HL-60 (cell line): ENCODE measurements at regions not wholly inside any gene's neighbourhood (a gene's known extent, or its start where the extent isn't known, plus 50 kb on each side); places are given as distances from the start of the nearest gene placed in this dataset.
"Not testable (repeated sequence)": the region's sequence is repeated elsewhere in the genome, so short reads cannot be mapped to it uniquely, and the experiment has no call there.

Source experiments
- DNase-seq, 2 experiments: peaks; one replicate each; pipeline ENCODE4 v3.0.0-alpha.2; 2010 to 2020; ENCODE audit warnings: low read depth in 1 of 2, low spot score in 1 of 2
- H3K27ac ChIP-seq: fragments of 250-450 bp; sonication (Bioruptor Pico); replicated peaks from 2 replicates; pipeline ENCODE4 v1.5.1; 2020; ENCODE audit warnings: mild to moderate bottlenecking, moderate library complexity
- H3K27me3 ChIP-seq: fragments of 250-450 bp; sonication (Bioruptor Pico); 2 replicates; pipeline ENCODE4 v1.5.1; 2021; ENCODE audit warnings: mild to moderate bottlenecking, moderate library complexity; ENCODE audit not compliant: insufficient read depth, poor library complexity, severe bottlenecking
- H3K4me3 ChIP-seq: replicated peaks from 2 replicates; pipeline ENCODE4 v1.5.1; 2011; ENCODE audit warnings: mild to moderate bottlenecking, control low read depth, low read length; ENCODE audit not compliant: insufficient read depth
- GABPA ChIP-seq: IDR thresholded peaks from 2 replicates; pipeline ENCODE4 v1.6.1; 2012; ENCODE audit warnings: low read depth
- POLR2AphosphoS5 ChIP-seq: IDR thresholded peaks from 2 replicates; pipeline ENCODE4 v1.6.1; 2012; ENCODE audit warnings: low read depth
- SPI1 ChIP-seq: IDR thresholded peaks from 2 replicates; pipeline ENCODE4 v1.6.1; 2012; ENCODE audit warnings: low read depth, mild to moderate bottlenecking, borderline replicate concordance
- TF ChIP-seq, protein P1 (sequence below): IDR thresholded peaks from one replicate; pipeline ENCODE4 v1.5.1; 2011; ENCODE audit warnings: low read length, control low read depth, inconsistent platforms; ENCODE audit not compliant: insufficient read depth
- TF ChIP-seq, protein P2 (sequence below): IDR thresholded peaks from 2 replicates; pipeline ENCODE4 v1.6.1; 2012; ENCODE audit warnings: low read depth; ENCODE audit not compliant: insufficient replicate concordance

- no peak for TF ChIP-seq SPI1
- TF ChIP-seq, protein P1, sequence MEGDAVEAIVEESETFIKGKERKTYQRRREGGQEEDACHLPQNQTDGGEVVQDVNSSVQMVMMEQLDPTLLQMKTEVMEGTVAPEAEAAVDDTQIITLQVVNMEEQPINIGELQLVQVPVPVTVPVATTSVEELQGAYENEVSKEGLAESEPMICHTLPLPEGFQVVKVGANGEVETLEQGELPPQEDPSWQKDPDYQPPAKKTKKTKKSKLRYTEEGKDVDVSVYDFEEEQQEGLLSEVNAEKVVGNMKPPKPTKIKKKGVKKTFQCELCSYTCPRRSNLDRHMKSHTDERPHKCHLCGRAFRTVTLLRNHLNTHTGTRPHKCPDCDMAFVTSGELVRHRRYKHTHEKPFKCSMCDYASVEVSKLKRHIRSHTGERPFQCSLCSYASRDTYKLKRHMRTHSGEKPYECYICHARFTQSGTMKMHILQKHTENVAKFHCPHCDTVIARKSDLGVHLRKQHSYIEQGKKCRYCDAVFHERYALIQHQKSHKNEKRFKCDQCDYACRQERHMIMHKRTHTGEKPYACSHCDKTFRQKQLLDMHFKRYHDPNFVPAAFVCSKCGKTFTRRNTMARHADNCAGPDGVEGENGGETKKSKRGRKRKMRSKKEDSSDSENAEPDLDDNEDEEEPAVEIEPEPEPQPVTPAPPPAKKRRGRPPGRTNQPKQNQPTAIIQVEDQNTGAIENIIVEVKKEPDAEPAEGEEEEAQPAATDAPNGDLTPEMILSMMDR: no peak
- no peak for TF ChIP-seq GABPA
- TF ChIP-seq POLR2AphosphoS5: no peak
- TF ChIP-seq, protein P2, sequence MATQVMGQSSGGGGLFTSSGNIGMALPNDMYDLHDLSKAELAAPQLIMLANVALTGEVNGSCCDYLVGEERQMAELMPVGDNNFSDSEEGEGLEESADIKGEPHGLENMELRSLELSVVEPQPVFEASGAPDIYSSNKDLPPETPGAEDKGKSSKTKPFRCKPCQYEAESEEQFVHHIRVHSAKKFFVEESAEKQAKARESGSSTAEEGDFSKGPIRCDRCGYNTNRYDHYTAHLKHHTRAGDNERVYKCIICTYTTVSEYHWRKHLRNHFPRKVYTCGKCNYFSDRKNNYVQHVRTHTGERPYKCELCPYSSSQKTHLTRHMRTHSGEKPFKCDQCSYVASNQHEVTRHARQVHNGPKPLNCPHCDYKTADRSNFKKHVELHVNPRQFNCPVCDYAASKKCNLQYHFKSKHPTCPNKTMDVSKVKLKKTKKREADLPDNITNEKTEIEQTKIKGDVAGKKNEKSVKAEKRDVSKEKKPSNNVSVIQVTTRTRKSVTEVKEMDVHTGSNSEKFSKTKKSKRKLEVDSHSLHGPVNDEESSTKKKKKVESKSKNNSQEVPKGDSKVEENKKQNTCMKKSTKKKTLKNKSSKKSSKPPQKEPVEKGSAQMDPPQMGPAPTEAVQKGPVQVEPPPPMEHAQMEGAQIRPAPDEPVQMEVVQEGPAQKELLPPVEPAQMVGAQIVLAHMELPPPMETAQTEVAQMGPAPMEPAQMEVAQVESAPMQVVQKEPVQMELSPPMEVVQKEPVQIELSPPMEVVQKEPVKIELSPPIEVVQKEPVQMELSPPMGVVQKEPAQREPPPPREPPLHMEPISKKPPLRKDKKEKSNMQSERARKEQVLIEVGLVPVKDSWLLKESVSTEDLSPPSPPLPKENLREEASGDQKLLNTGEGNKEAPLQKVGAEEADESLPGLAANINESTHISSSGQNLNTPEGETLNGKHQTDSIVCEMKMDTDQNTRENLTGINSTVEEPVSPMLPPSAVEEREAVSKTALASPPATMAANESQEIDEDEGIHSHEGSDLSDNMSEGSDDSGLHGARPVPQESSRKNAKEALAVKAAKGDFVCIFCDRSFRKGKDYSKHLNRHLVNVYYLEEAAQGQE: no peak
- Histone ChIP-seq H3K4me3 (no peak overlapping the region), H3K27ac (no peak overlapping the region), H3K27me3 (no peaks in the 10 kb centered on the region)
- no peak for DNase-seq
These were observed 500.1 kb upstream of the SGCD start for GRCh38 chr5:155826611-155827507.

DNA sequence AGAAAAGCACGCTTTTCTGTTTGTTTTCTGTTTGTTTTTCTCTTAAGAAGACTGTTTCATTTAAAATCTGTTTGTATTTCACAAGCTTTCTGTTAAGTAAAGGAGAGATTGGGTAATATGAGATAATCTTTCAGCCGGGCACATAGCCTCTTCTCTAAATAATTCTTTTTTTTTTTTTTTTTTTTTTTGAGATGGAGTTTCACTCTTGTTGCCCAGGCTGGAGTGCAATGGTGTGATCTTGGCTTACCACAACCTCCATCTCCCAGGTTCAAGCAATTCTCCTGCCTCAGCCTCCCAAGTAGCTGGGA is 499.5 kb upstream of the SGCD start:
- H3K4me3 ChIP-seq, DNase-seq, H3K27ac ChIP-seq, H3K27me3 ChIP-seq: not testable (repeated sequence)

- TF ChIP-seq GABPA (no peak), SPI1 (no peak)
- TF ChIP-seq, protein P2: no peak
- H3K27me3 ChIP-seq: no peaks in the 10 kb centered on the region
- H3K4me3 ChIP-seq: no peak overlapping the region
- DNase-seq: no peak
- H3K27ac ChIP-seq: no peak overlapping the region
These were observed 499.0 kb upstream of the SGCD start for GRCh38 chr5:155827949-155828348.

GRCh38 chr5:155831491-155831890 is 495.5 kb upstream of the SGCD start:
- no peak for DNase-seq
- TF ChIP-seq SPI1 (no peak), POLR2AphosphoS5 (no peak), GABPA (no peak)
- TF ChIP-seq, protein P2: no peak
- TF ChIP-seq, protein P1: no peak
- Histone ChIP-seq H3K27me3 (no peaks in the 10 kb centered on the region), H3K27ac (no peak overlapping the region), H3K4me3 (no peak overlapping the region)
